IPS DF 4.7 (cell line): ENCODE measurements at regions not wholly inside any gene's neighbourhood (a gene's known extent, or its start where the extent isn't known, plus 50 kb on each side); places are given as distances from the start of the nearest gene placed in this dataset.

Experiments used
- DNase-seq: peaks from one replicate; pipeline ENCODE4 v3.0.0-alpha.2; 2013; ENCODE audit warnings: low spot score; ENCODE audit errors: extremely low read depth

DNA sequence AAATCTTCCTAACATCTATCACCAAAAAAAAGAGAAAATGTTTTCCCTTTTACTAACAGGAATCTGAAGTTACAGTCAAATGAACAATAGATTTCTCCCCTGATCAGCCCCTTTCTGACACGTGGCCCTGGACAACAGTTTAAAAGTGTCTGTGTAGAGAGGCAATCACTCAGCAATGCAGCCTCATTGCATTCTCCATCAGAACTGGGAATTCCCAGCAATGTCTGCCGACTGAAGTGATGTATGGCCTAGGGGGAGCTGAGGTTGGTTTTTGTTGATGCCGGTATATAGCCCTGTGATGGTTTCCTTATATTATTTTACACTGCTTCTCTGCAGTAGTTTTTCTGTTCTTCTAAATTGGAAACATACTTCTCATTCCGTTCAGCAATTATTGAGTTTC, 904.3 kb upstream of the CDH8 start:
- no peak for DNase-seq

DNA sequence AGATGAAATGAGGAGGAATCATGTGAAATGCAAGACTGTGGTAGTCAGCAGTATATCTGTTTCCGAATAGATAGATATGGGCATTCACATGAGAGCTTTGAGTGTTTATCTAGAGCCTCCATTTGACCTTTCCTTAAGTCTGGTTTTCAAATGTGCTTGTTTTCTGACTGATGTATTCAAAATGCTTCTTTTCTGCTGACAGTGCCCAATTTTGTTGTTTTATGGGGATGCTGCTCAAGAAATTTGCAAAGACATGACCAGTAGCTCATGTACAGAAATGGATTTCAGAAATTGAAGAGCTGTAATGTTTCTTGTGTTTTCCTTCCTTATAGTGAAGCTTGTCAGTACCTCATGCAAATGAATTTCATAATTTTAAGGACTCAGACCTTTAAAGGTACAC, 903.4 kb upstream of the CDH8 start:
- DNase-seq, result no peak

DNA sequence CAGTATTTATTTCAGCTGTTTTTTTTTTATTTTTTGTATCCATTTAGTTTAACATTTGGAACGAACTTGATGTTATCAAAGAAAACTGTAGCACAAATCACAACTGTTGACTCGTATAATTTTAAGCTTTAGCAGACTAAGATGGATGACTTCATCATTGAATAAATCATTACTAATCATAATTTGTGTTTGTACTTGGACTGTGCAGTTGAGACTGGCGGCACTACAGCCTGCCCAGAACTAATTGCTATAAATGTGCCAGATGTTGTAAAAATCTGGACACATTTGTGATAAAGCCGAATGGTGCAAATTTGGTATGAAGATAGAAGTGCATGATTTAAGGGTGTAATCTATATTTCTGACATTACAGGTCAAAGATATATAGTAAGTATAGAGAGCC, 897.7 kb upstream of the CDH8 start:
- no peak for DNase-seq

DNA sequence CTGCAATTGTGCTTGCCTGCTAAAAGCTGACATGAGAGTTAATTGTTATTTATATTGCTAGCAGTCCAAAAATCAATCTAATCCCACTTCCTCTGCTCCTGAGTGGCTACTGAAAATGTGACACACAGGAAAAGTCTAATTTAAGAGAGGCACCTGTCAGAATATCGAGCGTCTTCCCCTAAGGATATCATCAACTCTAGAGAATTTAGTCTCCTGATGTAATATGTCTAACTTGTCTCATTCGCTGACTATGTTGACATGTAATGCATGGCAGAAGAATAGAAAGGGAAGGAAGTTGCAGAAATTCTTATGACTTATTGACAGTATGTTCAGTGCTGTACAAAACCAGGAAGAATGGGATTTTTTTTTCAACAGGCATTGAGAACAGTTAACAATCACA, 893.4 kb upstream of the CDH8 start:
- no peak for DNase-seq

DNA sequence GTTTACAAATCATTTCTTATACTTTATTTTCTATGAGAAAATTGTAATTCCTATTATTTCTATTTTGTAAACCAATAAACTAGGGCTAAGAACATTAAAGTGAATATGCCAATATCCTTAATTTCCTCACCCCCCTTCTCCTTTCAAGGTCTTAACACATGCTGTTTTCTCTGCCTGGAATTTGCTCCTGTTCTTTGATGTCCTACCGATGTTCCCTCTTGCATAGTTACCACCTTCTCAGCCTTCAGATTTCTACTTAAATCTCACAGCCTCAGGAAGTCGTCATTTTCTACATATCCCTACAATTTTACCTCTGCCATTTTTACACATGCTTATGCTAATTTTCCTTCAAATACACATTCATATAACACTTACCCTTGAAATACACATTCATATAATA, 890.9 kb upstream of the CDH8 start:
- no peak for DNase-seq

DNA sequence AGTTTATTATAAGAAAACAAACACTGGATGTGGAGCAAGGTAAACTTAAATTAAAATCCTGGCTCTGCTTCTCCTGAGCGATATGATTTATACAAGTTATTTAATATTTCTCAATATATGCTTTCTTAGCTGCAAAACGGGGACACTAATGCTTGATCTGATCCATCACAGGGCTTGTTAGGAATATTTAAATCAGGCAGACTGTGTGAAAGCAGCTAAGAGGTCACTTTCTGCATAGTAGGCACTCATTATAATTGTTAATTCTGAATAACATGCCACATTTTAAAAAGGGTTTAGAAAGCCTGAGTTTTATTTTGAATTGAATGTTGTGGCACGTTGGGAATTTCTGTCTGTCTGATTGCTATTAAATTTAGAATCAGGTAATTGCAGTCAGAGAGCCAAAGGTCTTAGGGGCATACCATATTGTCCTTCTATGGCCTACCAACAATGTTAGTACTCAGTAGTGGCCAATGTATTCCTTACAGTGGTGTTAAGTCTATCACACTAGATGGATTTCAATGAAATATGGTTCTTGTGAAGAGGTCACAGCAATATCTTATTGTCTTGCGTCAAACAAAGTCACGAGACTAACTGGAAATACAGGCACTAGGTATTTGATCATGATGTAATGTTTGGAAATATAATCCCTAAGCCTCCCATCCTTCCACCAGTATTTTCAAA, 890.0 kb upstream of the CDH8 start:
- no peak for DNase-seq

DNA sequence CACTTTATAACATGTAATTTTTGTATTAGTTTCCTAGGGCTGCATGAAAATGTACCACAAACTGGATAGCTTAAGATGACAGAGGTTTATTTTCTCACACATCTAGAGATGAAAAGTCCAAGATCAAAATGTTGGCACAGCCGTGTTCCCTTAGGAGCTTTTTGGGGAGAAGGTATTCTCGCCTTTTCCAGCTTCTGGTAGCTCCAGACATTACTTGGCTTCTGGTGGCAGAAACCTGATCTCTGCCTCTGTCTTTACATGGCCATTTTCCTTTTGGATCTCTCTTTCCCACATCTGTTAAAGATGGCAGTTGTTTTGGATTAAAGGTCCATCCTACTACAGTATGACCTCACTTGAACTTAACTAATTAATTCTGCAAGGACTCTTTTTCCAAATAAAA, 885.7 kb upstream of the CDH8 start:
- no peak for DNase-seq

DNA sequence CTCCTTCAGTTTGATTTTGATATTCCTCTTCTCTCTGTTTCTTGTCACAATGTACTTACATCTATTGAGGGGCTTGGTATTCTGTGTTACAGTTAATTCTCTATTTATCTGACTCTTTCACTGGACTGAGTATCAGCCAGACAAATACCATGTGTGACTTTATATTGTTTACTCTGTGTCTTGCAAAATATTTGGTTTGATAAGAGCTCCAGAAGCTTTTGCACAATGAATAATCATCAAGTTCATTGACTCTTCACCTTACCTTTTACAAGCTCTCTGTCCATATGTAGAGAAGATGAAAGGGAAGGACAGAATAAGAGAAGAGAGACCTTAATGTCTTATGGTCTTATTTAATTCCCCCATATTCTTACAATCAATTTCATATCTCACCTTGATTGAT, 877.7 kb upstream of the CDH8 start:
- DNase-seq, result no peak

DNA sequence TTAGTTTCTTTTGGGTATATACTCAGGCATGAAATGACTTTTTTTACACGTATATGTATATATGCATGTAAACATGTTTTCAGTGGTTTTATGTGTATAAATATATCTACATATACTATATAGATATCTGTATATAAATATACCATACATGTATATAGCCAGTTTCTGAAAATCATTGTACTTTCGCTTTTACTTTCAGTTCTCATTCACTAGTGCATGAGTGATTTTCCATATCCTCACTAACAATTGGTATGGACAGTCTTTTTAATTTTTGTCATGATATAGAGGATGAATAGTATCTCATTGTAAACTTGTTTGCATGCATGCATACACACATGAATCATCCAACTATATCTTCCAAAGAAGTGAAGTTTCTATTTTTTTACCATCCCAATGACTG, 877.1 kb upstream of the CDH8 start:
- no peak for DNase-seq

DNA sequence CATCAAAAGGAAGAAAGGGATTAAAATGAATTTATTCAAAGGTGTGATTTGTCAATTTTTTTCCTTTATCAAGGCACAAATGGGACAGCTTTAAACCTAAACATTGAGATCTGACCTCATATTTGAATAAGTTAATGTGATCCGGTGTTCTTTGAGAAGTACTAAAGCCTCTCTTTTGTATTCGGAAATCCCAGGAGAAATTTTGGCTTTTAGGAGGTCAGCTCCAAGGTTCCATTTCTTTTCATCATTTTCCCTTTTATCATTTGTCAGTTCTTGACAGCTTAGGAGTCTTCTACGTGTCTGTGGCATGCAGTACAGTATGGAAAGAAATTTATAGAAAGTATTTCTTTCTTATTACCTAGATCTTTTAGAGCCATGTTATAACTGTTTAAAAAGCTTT, 873.4 kb upstream of the CDH8 start:
- no peak for DNase-seq

DNA sequence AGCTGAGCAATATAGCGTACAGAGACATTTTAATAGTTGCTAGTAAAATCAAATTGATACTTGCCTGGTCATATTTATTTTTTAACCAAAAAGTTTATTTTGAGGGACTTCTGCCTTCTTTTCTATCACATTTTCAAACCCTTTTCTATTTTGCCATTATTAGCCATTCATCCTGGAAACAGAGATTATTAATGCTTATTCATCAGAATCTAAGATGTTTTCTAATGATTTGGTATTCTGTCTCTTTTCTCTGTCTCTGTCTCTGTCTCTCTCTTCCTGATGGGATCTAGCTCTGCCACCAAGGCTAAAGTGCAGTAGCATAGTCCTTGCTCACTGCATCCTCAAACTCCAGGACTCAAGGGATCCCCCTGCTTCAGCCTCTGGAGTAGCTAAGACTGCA, 871.3 kb upstream of the CDH8 start:
- DNase-seq, result no peak

DNA sequence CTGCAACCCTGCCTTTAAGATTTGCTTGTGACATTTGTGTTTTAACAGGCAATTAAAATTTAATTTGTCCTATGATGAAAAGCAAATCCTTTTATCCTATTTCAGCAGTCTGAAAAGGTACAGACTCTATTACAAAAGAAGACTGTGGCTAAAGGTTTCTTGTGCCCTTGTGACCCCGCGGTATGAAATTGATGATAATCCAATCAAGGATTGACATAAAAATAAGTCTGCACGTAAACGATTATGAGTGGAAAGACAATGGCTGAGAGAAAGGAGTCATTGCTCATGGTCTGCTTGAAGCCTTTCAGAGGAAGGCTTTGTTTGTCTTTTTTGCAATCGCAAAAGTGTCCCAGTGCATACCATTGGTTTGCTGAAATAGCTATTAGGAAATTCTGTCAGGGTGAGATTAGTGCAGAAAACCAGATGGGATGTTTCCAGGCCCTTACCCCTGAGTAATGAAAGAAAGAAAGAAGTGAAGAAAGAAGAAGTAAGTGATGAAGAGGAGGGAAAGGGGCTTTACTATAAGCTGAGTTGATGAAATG, 867.8 kb upstream of the CDH8 start:
- no peak for DNase-seq

DNA sequence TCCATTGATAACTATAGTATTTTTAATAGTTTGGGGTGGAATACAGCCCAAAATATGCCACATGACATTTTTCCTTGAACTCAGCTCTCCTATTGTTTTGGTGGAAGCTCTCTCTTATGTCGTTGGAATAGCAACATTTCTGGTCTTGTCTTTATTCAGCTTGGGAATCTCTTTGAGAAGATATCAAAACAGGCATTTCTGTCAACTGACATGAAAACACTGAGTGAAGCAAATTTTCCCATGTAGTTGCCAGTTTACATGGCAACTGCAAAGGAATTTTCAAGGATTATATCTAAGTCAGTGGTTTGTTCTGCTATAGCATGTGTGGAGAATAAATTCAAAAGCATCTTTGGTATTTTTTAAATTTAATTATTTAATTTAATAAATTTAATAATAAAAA, 863.5 kb upstream of the CDH8 start:
- no peak for DNase-seq

DNA sequence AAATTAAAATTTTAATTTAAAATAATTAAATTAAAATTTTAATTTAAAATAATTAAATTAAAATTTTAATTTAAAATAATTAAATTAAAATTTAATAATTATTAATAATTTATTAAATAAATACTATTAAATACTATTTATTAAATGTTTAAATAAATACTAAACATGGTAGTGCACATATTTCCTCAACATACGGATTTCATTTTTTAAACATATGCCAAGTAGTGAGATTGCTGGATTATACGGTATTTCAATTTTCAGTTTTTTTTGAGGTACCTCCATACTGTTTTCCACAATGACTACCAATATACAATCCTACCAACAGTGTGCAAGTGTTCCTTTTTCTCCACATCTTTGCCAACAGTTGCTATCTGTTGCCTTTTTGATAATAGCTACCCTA, 852.9 kb upstream of the CDH8 start:
- DNase-seq, result no peak

DNA sequence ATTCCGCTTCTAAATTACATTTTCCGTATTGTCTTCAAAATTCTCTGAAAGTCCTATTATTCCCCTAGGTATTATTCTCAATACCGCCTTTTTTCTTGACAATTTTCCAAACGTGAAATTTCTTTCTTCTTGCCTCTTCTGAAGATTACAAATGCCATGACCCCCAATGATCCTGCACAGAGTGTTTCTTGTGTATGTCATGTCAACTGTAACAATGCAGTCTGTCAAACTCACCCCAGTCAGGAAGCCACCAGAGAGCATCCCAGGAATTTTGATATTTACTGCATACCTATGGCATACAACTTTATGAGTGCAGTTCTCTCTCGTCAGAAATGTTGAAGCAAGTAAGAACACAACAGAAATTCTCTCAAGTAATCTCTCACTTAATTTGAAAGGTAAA, 847.3 kb upstream of the CDH8 start:
- no peak for DNase-seq

DNA sequence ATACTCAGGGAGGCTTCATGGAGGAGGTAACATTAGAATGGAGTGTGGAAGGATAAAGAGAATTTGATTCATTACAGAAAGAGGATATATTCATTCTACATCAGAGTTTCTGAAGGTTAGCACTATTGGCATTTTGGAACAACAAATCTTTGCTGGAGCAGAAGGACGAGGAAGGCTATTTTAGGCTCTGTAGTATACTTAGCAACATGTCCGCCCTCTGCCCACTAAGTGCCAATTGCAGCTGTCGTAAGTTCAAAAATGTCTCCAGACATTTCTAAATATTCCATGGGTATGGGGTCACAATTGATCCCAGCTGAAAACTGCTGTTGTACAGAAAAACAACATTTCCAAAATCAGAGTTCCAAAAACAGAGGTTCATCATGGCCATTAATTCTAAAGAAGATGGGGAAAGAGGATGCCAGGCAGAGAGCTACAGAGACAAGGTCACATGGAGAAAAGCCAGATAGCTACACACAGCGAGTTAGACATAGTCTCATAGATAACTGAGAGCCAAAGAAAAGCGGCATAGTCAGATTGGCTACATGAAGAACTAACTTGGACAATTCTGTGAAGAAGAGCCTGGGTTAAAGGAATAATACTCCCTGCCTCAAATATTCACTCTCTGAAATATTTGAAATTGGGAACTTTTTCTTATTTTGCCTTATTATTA, 846.4 kb upstream of the CDH8 start:
- no peak for DNase-seq

DNA sequence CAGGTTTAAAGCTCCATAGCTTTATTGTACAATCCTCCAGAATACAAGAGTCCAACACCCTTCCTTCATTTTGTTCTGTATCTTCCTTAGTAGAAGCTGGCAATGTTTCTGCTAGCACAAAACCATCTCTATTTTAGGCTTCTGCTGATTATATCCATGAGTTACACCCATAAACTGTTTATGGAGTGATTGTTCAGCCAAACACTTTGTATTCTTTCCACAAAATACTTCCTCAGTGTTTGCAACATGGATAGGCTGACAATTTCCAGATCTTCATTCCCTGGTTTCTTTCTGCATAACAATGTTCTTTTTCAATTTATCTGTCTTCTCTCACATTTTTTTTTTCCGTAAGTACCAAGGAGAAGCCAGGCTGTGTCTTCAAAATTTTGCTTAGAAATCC, 839.9 kb upstream of the CDH8 start:
- DNase-seq, result no peak

DNA sequence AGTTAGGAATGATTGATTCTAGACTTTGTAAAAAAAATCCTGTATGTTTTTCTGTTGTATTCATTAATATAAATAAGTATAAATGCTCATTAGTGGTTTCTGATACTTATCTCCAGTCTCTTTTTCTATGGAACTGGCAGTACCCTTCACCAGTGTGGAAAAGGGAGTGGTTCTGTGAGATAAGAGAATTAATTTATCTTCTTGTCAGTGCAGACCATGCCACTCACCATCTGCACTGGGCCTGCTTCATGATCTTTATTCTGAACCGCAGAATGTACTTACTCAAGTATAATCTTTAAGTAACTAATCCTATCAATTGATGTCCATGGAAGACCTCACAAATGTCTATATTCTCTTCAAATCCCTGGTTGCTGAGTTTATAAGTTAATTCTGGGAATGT, 836.1 kb upstream of the CDH8 start:
- no peak for DNase-seq

DNA sequence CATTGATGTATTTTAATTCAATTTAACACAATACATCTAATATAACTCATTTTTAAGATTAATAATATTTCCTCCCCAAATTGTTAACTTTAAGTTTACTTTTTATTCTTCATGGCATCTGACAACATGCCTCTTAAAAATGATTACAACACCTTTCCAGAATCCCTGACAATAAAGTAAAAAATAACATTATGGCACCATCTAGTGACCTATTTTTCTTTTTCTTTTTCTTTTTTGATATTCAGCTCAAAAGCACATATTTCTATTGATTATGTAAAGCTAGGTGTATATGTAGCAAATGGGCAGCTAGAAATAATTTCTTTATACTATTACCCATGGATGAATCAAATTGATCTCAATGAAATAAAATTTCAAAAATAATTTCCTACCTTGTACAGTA, 834.3 kb upstream of the CDH8 start:
- DNase-seq, result no peak

DNA sequence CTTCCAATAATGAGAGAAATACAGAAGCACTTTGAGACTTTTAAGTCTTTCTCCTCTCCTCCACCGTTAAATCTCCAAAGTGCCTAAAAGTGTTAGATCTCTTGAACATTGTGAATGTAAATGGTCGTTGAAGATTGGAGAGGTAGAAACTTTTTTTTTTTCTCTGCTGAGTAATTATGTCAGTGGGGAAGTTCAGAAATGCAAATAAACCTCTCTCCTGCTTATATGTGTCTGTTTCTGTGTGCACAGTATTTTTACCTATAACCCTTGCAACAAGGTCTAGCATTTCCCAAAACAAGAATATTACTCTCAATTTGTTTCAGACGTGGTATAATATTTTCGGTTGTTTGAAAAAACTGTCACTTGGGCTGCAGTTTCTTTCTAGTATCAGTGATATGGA, 833.6 kb upstream of the CDH8 start:
- DNase-seq, result no peak

DNA sequence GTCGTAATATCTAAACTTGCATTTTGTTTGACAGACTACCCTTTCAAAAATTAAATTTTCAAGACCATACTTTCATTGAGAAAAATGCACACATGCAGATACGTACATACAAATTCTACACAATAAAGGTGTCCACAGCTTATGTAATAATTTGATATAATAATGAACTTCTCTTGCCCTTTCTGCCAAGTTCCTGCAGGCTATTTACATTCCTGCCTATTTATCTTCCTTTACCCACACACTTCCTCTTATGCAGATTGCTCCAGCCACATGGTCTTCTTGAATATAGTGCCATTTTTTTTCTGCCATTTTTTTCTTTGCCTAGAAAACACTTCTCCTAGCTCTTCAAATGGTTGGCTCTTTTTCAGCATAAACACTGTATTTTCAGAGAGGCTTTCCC, 826.9 kb upstream of the CDH8 start:
- no peak for DNase-seq

DNA sequence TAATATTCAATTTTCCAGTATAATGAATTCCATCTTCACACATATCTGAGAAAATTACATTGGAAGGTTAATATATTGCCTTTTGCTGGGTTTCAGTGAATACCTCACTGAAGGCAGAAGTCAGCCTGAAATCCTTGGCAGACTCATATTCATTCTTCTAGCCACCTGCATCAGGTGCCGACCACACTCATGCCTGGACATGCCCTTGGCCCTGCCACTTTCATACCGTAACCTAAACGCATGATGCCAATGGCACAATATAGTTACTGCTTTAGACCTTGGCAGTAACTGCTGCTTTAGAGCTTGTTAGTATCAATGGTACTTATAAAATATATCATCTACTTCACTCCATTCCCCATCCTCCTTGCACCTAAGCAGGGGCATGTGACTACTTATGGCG, 817.6 kb upstream of the CDH8 start:
- DNase-seq, result no peak

DNA sequence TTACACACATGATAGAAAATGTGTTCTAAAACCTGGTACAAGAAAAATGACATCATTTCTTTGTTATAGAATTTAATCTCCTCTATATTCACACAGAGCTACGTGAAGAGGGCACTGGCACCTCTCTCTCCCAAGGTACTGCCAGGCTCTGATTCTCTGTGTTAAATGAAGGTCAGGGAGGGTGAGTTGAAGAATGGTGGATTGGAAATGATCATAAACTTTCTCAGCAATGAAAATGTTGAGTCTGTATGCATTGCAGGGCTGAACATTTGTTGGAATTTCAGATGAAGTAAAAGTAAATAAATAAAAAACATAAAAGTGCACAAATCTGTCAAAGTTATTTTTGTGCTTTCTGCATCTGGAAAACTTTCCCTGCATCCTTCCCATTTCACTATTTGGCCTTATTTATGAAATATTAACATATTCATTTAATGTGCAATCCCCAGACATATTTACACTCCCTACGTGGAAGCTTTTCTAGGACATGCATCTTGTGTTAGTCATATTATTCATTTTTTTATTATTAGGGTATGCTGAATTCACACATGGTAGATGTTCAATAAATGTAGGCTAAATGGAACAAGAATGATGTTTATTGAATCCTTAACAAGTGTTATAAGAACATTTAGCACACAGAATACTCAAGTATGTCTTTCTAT, 810.3 kb upstream of the CDH8 start:
- DNase-seq, result no peak
